ENCODE measurements at regions not wholly inside any gene's neighbourhood (a gene's known extent, or its start where the extent isn't known, plus 50 kb on each side); places are given as distances from the start of the nearest gene placed in this dataset.

GRCh38 chr1:194175251-194175650 lies 988.8 kb upstream of the B3GALT2 start (continued):
- no peak for TF ChIP-seq RBM22 (IDR thresholded peaks at IDR 0.05; ENCODE audit: low read depth, low read length, poor library complexity, severe bottlenecking)

GRCh38 chr1:194174528-194174927 lies 988.1 kb upstream of the B3GALT2 start:
- TF ChIP-seq U2AF1 (optimal IDR thresholded peaks at IDR 0.05; ENCODE audit: low read depth, low read length) (no peak), NR1H2 (CRISPR knock-in tag; IDR thresholded peaks at IDR 0.05) (no peak), U2AF2 (optimal IDR thresholded peaks at IDR 0.05; ENCODE audit: low read depth, low read length) (no peak)
- in situ Hi-C loops (cut with MboI): no loop called here
- POLR2A ChIA-PET: no interaction called here
- Histone ChIP-seq H3K4me2 (ENCODE audit: insufficient read depth, low read length) (no peak overlapping the region), H3K4me1 (replicated peaks in 1 of 2; ENCODE audit: control insufficient read depth in 2 of 2, insufficient read depth in 2 of 2, low read length in 2 of 2) (no peaks in the 10 kb centered on the region), H4K20me1 (replicated peaks; ENCODE audit: control insufficient read depth, insufficient read depth, low read length) (no peaks in the 10 kb centered on the region), H2AFZ (ENCODE audit: low read depth, low read length) (no peak overlapping the region), H3K36me3 (ENCODE audit: control insufficient read depth, insufficient read depth, low read length) (no peaks in the 10 kb centered on the region), H3K9ac (ENCODE audit: insufficient read depth in 1 of 2, low read depth in 2 of 2, low read length in 2 of 2) (no peak overlapping the region), H3K79me2 (ENCODE audit: control insufficient read depth, insufficient read depth, low read length) (no peaks in the 10 kb centered on the region), H3K27ac (ENCODE audit: extremely low read depth, low read depth, low read length) (no peak overlapping the region), H3K9me3 (replicated peaks; ENCODE audit: control insufficient read depth, insufficient read depth, low read depth, low read length) (no peaks in the 10 kb centered on the region), H3K9me1 (ENCODE audit: control insufficient read depth, insufficient read depth, low read length) (no peaks in the 10 kb centered on the region), H3K27me3 (ENCODE audit: control insufficient read depth in 2 of 2, insufficient read depth in 2 of 2, low read length in 2 of 2) (no peaks in the 10 kb centered on the region), H3K4me3 (no peak overlapping the region)
- FAIRE-seq: no peak
- CTCF ChIA-PET (ENCODE audit: low intra/inter-chr PET ratio): no interaction called here
- no peak for DNase-seq (ENCODE audit: extremely low read depth in 1 of 4, low spot score in 3 of 4)
- BruUV-seq (replicated peaks): no TSS peak
- intact Hi-C loops (cut with micrococcal nuclease): no loop called here
- ATAC-seq: no peak

GRCh38 chr1:194171596-194171995 lies 985.2 kb upstream of the B3GALT2 start:
- ChIA-PET CTCF (ENCODE audit: low intra/inter-chr PET ratio) (no interaction called here), POLR2A (no interaction called here)
- no peak for DNase-seq (ENCODE audit: extremely low read depth in 1 of 4, low spot score in 3 of 4)
- Histone ChIP-seq H3K9me1 (ENCODE audit: control insufficient read depth, insufficient read depth, low read length) (no peaks in the 10 kb centered on the region), H3K27ac (ENCODE audit: extremely low read depth, low read depth, low read length) (no peak overlapping the region), H2AFZ (ENCODE audit: low read depth, low read length) (no peak overlapping the region), H3K36me3 (ENCODE audit: control insufficient read depth, insufficient read depth, low read length) (no peaks in the 10 kb centered on the region), H3K4me1 (replicated peaks in 1 of 2; ENCODE audit: control insufficient read depth in 2 of 2, insufficient read depth in 2 of 2, low read length in 2 of 2) (no peaks in the 10 kb centered on the region), H3K9ac (ENCODE audit: insufficient read depth in 1 of 2, low read depth in 2 of 2, low read length in 2 of 2) (no peak overlapping the region), H4K20me1 (replicated peaks; ENCODE audit: control insufficient read depth, insufficient read depth, low read length) (no peaks in the 10 kb centered on the region), H3K27me3 (ENCODE audit: control insufficient read depth in 2 of 2, insufficient read depth in 2 of 2, low read length in 2 of 2) (no peaks in the 10 kb centered on the region), H3K9me3 (replicated peaks; ENCODE audit: control insufficient read depth, insufficient read depth, low read depth, low read length) (no peaks in the 10 kb centered on the region), H3K4me3 (no peak overlapping the region), H3K4me2 (ENCODE audit: insufficient read depth, low read length) (no peak overlapping the region), H3K79me2 (ENCODE audit: control insufficient read depth, insufficient read depth, low read length) (no peaks in the 10 kb centered on the region)
- FAIRE-seq: no peak
- ATAC-seq: no peak
- no TSS peak for BruUV-seq (replicated peaks)
- in situ Hi-C loops (cut with MboI) (no loop called here), intact Hi-C loops (cut with micrococcal nuclease) (no loop called here)
- WGBS (ENCODE audit: insufficient coverage, low coverage, missing lambda C conversion rate): 7% methylated on average over 5 of the region's 5 CpGs
- TF ChIP-seq ZBTB43 (CRISPR knock-in tag; IDR thresholded peaks at IDR 0.05) (no peak), KLF16 (IDR thresholded peaks at IDR 0.05) (no peak), HMG20B (CRISPR knock-in tag; IDR thresholded peaks at IDR 0.05) (no peak), ZBTB26 (CRISPR knock-in tag; IDR thresholded peaks at IDR 0.05) (no peak), NFATC3 (IDR thresholded peaks at IDR 0.05) (no peak), RAD21 (CRISPR knock-in tag; conservative IDR thresholded peaks at IDR 0.05 in 1 of 2, IDR thresholded peaks at IDR 0.05 in 1 of 2) (no peak), KDM4B (IDR thresholded peaks at IDR 0.05; ENCODE audit: borderline replicate concordance in 2 of 2, low read depth in 1 of 2) (no peak), HNRNPUL1 (IDR thresholded peaks at IDR 0.05; ENCODE audit: low read length) (no peak), ZEB2 (IDR thresholded peaks at IDR 0.05) (no peak)

All from K562 (cell line).